Kidney epithelial cell (primary cell): ENCODE measurements at regions not wholly inside any gene's neighbourhood (a gene's known extent, or its start where the extent isn't known, plus 50 kb on each side); places are given as distances from the start of the nearest gene placed in this dataset.
"Not testable (repeated sequence)": the region's sequence is repeated elsewhere in the genome, so short reads cannot be mapped to it uniquely, and the experiment has no call there.

ENCODE experiments used
- DNase-seq: peaks from one replicate; pipeline ENCODE4 v3.0.0-alpha.2; 2010; ENCODE audit warnings: low read depth
- H3K27me3 ChIP-seq: 2 replicates; pipeline ENCODE4 v1.6.0; 2011; ENCODE audit warnings: low read length; ENCODE audit not compliant: control insufficient read depth, insufficient read depth
- H3K36me3 ChIP-seq: 2 replicates; pipeline ENCODE4 v1.5.1; 2011; ENCODE audit warnings: low read length; ENCODE audit not compliant: control insufficient read depth, insufficient read depth
- H3K4me3 ChIP-seq: 2 replicates; pipeline ENCODE4 v1.5.1; 2011; ENCODE audit warnings: low read depth, mild to moderate bottlenecking, control low read depth, low read length
- TF ChIP-seq, protein P1 (sequence below): IDR thresholded peaks from 2 replicates; pipeline ENCODE4 v1.5.1; 2011; ENCODE audit warnings: mild to moderate bottlenecking, moderate library complexity, low read length, control low read depth, inconsistent platforms; ENCODE audit not compliant: insufficient read depth, poor library complexity, severe bottlenecking

GRCh38 chr14:58920230-58920629, 268.2 kb upstream of the DAAM1 start:
- H3K27me3 ChIP-seq = no peaks in the 10 kb centered on the region
- no peak overlapping the region for H3K4me3 ChIP-seq
- no peak for DNase-seq
- TF ChIP-seq, protein P1, sequence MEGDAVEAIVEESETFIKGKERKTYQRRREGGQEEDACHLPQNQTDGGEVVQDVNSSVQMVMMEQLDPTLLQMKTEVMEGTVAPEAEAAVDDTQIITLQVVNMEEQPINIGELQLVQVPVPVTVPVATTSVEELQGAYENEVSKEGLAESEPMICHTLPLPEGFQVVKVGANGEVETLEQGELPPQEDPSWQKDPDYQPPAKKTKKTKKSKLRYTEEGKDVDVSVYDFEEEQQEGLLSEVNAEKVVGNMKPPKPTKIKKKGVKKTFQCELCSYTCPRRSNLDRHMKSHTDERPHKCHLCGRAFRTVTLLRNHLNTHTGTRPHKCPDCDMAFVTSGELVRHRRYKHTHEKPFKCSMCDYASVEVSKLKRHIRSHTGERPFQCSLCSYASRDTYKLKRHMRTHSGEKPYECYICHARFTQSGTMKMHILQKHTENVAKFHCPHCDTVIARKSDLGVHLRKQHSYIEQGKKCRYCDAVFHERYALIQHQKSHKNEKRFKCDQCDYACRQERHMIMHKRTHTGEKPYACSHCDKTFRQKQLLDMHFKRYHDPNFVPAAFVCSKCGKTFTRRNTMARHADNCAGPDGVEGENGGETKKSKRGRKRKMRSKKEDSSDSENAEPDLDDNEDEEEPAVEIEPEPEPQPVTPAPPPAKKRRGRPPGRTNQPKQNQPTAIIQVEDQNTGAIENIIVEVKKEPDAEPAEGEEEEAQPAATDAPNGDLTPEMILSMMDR = no peak
- H3K36me3 ChIP-seq = no peaks in the 10 kb centered on the region

DNA sequence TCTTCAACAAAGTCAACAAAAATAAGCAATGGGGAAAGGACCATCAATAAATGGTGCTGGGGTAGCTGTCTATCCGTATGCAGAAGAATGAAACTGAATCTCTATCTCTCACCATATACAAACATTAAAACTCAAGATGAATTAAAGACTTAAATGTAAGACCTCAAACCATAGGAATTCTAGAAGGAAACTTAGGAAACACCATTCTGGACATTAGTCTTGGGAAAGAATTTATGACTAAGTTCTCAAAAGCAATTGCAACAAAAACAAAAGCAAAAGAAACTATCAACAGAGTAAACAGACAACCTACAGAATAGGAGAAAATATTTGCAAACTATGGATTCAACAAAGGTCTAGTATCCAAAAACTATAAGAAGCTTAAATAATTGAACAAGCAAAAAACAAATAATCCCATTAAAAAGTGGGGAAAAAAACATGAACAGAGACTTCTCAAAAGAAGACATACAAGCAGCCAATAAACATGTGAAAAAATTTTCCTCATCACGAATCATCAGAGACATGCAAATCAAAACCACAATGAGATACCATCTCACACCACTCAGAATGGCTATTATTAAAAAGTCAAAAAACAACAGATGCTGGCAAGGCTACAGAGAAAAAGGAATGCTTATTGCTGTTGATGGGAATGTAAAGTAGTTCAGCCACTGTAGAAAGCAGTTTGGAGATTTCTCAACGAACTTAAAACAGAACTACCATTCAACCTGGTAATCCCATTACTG, 266.1 kb upstream of the DAAM1 start:
- H3K27me3 ChIP-seq, DNase-seq, H3K36me3 ChIP-seq, H3K4me3 ChIP-seq: not testable (repeated sequence)

DNA sequence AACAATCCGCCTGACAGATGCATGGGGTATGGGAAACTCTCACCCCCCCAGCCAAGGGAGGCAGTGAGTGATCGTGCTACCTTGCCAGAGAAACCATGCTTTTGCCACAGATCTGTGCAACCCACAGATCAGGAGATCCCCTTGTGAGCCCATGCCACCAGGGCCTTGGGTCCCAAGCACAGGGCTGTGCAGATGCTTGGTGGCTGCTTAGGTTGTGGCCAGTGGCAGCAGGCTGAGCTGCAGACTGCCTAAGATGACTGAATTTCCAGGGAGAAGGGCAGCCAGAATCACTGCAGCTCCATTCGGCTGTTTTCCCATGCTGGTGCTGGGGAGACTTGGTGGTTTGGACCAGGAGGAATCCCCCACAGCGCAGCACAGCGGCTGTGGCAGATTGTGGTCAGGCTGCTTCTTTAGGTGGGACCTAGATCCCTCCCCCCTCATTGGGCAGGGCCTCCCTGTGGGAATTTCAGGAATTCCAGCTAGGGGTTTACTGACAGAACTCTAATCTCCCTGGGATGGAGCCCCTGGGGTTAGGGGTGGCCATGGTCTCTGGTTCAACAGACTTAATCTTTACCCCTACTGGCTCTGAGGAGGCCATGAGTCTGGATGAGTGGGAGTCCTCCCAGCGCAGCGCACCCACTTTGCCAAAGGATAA, 264.6 kb upstream of the DAAM1 start:
- Histone ChIP-seq H3K36me3 (no peaks in the 10 kb centered on the region), H3K4me3 (no peak overlapping the region), H3K27me3 (no peaks in the 10 kb centered on the region)
- TF ChIP-seq, protein P1 = no peak
- DNase-seq = no peak

- DNase-seq = no peak
These were observed 246.8 kb upstream of the DAAM1 start for GRCh38 chr14:58941629-58942028.

DNA sequence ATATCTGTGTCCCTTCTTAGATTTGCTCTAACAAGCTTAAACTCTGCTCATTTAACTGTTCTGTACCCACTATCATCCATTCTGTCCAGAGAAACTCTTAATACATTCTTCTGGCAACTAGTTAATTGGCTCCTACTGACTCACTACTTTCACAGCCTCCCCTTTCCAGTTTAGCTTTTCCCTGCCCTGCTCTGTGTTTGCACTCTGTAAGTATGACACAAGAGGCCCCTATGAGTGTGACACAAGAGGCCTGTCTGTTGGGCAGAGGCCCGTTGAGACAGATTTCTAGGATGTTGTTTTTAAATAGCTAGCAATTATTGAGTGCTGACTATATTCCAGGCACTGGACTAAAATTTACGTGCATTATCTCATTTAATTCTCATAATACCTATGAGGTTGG, 246.0 kb upstream of the DAAM1 start:
- no peaks in the 10 kb centered on the region for H3K27me3 ChIP-seq
- H3K4me3 ChIP-seq = no peak overlapping the region
- TF ChIP-seq, protein P1 = no peak
- DNase-seq = no peak
- H3K36me3 ChIP-seq = no peaks in the 10 kb centered on the region

More at GRCh38 chr14:58941629-58942028, 246.8 kb upstream of the DAAM1 start:
- Histone ChIP-seq H3K27me3 (no peaks in the 10 kb centered on the region), H3K4me3 (no peak overlapping the region), H3K36me3 (no peaks in the 10 kb centered on the region)
- TF ChIP-seq, protein P1 = no peak

DNA sequence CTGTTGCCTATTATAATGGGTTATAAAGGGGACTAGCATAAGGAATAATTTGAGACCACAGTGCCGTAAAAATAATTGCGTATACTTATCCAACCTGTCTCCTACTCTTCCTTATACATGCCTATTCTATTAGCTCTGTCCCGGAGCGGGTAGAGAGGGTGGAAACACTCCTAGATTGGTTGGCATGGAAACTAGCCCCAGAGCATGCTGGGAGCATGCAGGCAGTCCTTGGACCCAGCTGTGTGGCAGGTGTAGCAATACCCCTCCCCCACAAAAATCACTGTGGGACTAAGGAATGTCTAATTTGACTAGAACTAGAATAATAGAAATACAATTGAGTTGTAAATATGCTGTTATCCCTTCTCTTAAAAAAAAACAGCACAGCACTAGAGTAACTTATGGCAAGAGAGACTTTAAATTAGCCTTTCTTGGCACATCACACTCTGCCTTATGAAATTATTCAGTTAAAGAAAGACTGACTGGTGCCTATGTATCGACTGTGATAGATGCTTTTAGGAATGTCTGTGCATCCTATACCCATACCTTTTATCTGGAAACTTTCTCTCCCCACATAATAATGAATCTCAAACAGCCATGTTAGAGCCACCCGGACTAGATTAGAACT, 244.0 kb upstream of the DAAM1 start:
- H3K36me3 ChIP-seq = no peaks in the 10 kb centered on the region
- no peaks in the 10 kb centered on the region for H3K27me3 ChIP-seq
- TF ChIP-seq, protein P1 = no peak
- DNase-seq = no peak
- H3K4me3 ChIP-seq = no peak overlapping the region
